Breast epithelium (tissue), 3 donors: ENCODE measurements at regions not wholly inside any gene's neighbourhood (a gene's known extent, or its start where the extent isn't known, plus 50 kb on each side); places are given as distances from the start of the nearest gene placed in this dataset.

Experiments
- CTCF ChIP-seq, 3 donors: fragments of 450-650 bp; IDR thresholded peaks; one replicate each; pipeline ENCODE4 v1.5.1; 2016 to 2017; ENCODE audit warnings: antibody characterized with exemption in 3 of 3, mild to moderate bottlenecking in 3 of 3, moderate library complexity in 3 of 3
- POLR2A ChIP-seq: fragments of 450-650 bp; IDR thresholded peaks from one replicate; pipeline ENCODE4 v1.6.1; 2016; ENCODE audit warnings: antibody characterized with exemption, mild to moderate bottlenecking, moderate library complexity
- POLR2AphosphoS5 ChIP-seq, 3 donors: sonication (generic); formaldehyde crosslinking; IDR thresholded peaks; one replicate each; pipeline ENCODE4 v1.6.1; 2017; ENCODE audit warnings: antibody characterized with exemption in 3 of 3

GRCh38 chr5:74233571-74233970, 407.0 kb downstream of the ENC1 start:
- TF ChIP-seq CTCF (IDR thresholded peaks at IDR 0.05) (no peak), POLR2A (no peak), POLR2AphosphoS5 (IDR thresholded peaks at IDR 0.05) (no peak)
